ENCODE measurements at regions not wholly inside any gene's neighbourhood (a gene's known extent, or its start where the extent isn't known, plus 50 kb on each side); places are given as distances from the start of the nearest gene placed in this dataset.

DNA sequence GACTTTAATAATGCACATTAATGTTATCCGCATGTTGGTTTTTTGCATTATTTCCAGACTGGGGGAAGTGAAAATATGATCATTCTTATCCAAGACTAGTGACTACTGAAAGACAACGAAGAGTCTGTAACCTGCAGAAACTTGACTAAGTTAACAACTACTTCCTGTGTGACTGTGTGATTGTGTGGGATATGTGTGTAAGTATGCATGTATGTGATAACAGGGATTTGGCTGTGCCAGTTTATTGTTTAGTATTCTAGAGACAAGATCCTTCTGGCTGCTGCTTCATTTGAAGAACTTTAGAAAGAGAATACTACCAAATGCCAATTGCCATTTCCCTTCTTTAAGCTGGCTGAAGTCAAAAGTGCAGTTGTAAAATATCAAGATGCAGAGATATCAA is 375.7 kb upstream of the PRR16 start:
- Mint-ChIP-seq H3K27me3 (no peaks in the 10 kb centered on the region), H3K4me3 (no peak overlapping the region), H3K27ac (no peak overlapping the region), H3K36me3 (ENCODE audit: low read depth) (no peaks in the 10 kb centered on the region), H3K4me1 (peaks cover 10% of the 10 kb centered on the region), H3K9me3 (no peaks in the 10 kb centered on the region)
- ATAC-seq (no peak), DNase-seq (no peak)

DNA sequence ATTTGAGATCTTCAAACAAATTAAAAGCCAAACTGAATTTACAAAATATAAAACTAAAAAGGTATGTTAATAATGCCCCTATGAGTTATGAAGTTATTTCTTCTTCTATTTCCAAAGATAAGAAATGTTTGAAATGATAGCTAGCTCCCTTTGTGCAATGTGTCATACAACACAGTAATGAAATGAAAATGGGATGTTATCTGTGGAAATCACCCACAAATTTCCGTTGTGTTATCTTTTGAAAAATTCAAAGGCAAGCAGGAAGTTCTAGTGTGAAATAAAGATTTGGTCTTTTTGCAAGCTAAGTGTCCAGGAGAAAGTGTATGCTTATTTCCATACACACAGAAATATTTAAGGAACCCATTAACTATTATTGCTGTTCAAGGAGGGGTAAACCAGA is 375.3 kb upstream of the PRR16 start:
- Mint-ChIP-seq H3K36me3 (ENCODE audit: low read depth) (no peaks in the 10 kb centered on the region), H3K9me3 (no peaks in the 10 kb centered on the region), H3K4me3 (no peak overlapping the region), H3K4me1 (peaks cover 10% of the 10 kb centered on the region), H3K27ac (no peak overlapping the region), H3K27me3 (no peaks in the 10 kb centered on the region)
- DNase-seq (no peak), ATAC-seq (no peak)

DNA sequence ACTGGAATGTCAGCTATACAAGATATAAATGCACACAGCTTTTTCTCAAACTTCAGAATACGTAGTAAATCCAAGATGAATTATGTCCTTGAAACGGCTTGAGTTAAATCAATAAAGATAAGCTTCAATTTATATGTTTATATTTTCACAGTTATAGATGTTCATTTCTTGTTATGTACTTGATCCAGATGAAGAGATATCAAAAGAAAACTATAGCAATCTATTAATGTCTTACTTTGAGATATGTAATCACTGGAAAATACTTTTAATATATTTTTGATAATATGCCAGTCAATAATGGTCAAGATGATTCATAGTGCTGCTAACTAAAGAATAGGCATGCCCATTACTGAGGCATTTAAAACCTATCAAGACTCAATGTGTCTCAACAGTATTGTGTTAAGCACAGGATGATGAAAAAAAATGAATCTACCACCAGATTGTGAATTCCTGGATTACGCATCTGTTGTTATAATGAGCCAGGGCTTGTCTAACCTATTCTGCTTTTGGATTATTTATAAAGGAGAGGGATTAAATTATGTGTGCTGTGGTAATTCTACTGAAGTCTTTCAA is 372.6 kb upstream of the PRR16 start:
- no peak overlapping the region for H3K27ac Mint-ChIP-seq
- ATAC-seq (no peak), DNase-seq (no peak)
- H3K4me3 Mint-ChIP-seq, result no peak overlapping the region
- no peaks in the 10 kb centered on the region for H3K36me3 Mint-ChIP-seq (ENCODE audit: low read depth)
- no peaks in the 10 kb centered on the region for H3K9me3 Mint-ChIP-seq
- no peaks in the 10 kb centered on the region for H3K27me3 Mint-ChIP-seq
- H3K4me1 Mint-ChIP-seq, result peaks cover 13% of the 10 kb centered on the region

GRCh38 chr5:120092649-120093048 is 371.5 kb upstream of the PRR16 start:
- no peak for ATAC-seq
- no peaks in the 10 kb centered on the region for H3K27me3 Mint-ChIP-seq
- H3K4me1 Mint-ChIP-seq, result peaks cover 13% of the 10 kb centered on the region
- H3K36me3 Mint-ChIP-seq (ENCODE audit: low read depth), result no peaks in the 10 kb centered on the region
- H3K27ac Mint-ChIP-seq, result no peak overlapping the region
- DNase-seq, result no peak
- H3K9me3 Mint-ChIP-seq, result no peaks in the 10 kb centered on the region
- no peak overlapping the region for H3K4me3 Mint-ChIP-seq

- Mint-ChIP-seq H3K4me3 (no peak overlapping the region), H3K27me3 (no peaks in the 10 kb centered on the region), H3K27ac (no peak overlapping the region), H3K4me1 (peaks cover 8% of the 10 kb centered on the region), H3K36me3 (ENCODE audit: low read depth) (no peaks in the 10 kb centered on the region), H3K9me3 (no peaks in the 10 kb centered on the region)
- ATAC-seq (no peak), DNase-seq (no peak)
Measured at GRCh38 chr5:120093178-120093577, 370.9 kb upstream of the PRR16 start.

GRCh38 chr5:120096413-120096812 is 367.7 kb upstream of the PRR16 start:
- Mint-ChIP-seq H3K4me3 (no peak overlapping the region), H3K4me1 (peaks cover 3% of the 10 kb centered on the region), H3K36me3 (ENCODE audit: low read depth) (no peaks in the 10 kb centered on the region), H3K27me3 (no peaks in the 10 kb centered on the region), H3K9me3 (no peaks in the 10 kb centered on the region), H3K27ac (no peak overlapping the region)
- ATAC-seq, result no peak
- DNase-seq, result no peak

DNA sequence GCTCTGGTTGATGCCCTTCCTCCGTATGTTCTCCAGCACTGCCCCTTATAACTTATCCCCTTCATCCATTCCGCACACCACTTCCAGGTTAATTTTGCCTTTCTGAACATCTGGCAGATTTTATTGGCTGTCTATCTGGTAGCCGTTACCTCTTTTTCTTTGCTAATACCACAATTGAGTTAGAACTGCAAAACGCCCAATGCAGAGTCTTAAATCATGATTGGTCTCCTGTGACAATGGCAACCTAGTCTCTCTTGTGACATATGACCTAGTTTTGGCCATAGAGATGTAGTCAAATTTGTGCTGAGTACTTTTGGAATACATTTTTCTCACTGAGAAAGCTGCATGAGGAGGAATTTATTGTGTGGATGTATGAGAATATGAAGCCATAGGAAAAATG is 365.7 kb upstream of the PRR16 start:
- DNase-seq (no peak), ATAC-seq (no peak)
- Mint-ChIP-seq H3K4me3 (no peak overlapping the region), H3K36me3 (ENCODE audit: low read depth) (no peaks in the 10 kb centered on the region), H3K27me3 (no peaks in the 10 kb centered on the region), H3K9me3 (no peaks in the 10 kb centered on the region), H3K4me1 (peaks cover 3% of the 10 kb centered on the region), H3K27ac (no peak overlapping the region)

DNA sequence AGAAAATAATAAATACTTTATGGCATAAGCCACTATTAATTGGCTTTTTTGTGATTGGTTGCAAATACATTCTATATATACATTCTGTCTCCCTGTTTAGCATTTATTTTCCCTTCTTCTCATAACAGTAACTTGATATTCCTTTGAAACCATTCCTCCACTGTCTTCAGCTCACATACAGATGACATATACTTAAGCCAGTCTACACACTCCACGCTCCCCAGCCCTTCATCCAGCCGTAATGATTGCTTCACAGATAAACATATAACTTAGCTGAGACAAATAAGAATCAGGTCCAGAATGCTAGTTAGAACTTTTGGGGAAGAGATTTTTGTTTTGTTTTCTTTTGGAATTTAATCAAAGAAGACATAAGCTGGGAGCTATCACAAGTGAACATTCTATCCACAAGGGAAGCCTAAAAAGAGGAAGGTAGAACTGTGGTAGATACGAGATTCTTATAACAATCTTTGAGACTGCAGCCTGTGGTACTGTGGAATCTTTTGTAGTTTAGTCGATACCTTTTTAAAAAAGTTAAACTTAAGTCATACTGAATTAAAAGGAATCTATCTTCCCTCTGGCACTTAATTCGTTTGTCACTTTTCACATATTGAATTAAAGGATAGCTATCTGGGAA is 365.1 kb upstream of the PRR16 start:
- DNase-seq (no peak), ATAC-seq (no peak)
- Mint-ChIP-seq H3K4me3 (no peak overlapping the region), H3K27me3 (no peaks in the 10 kb centered on the region), H3K27ac (no peak overlapping the region), H3K36me3 (ENCODE audit: low read depth) (no peaks in the 10 kb centered on the region), H3K9me3 (no peaks in the 10 kb centered on the region), H3K4me1 (peaks cover 3% of the 10 kb centered on the region)

GRCh38 chr5:120101771-120102170 is 362.3 kb upstream of the PRR16 start:
- Mint-ChIP-seq H3K4me1 (no peaks in the 10 kb centered on the region), H3K9me3 (no peaks in the 10 kb centered on the region), H3K27me3 (no peaks in the 10 kb centered on the region), H3K4me3 (no peak overlapping the region), H3K36me3 (ENCODE audit: low read depth) (no peaks in the 10 kb centered on the region), H3K27ac (no peak overlapping the region)
- DNase-seq (no peak), ATAC-seq (no peak)

DNA sequence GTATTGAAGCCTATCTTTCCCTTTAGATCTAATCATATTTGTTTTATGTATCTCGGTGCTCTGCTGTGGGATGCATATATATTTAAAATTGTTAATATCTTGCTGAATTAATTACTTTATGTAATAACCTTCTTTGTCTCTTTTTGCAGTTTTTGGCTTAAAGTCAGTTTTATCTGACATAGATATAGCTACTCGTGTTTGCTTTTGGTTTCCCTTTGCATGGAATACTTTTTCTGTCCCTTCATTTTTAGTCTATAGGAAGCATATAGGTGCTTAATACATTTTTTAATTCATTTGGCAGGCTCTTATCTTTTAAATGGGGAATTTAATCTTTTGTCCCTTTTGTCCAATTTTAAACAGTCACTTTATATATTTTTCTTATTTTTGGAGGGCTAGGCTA is 360.6 kb upstream of the PRR16 start:
- ATAC-seq, result no peak
- no peak for DNase-seq
- Mint-ChIP-seq H3K27ac (no peak overlapping the region), H3K9me3 (no peaks in the 10 kb centered on the region), H3K27me3 (no peaks in the 10 kb centered on the region), H3K36me3 (ENCODE audit: low read depth) (no peaks in the 10 kb centered on the region), H3K4me3 (no peak overlapping the region), H3K4me1 (no peaks in the 10 kb centered on the region)

GRCh38 chr5:120106912-120107525 is 357.1 kb upstream of the PRR16 start:
- no peaks in the 10 kb centered on the region for H3K4me1 Mint-ChIP-seq
- H3K4me3 Mint-ChIP-seq, result no peak overlapping the region
- no peaks in the 10 kb centered on the region for H3K27me3 Mint-ChIP-seq
- ATAC-seq (no peak), DNase-seq (no peak)
- no peak overlapping the region for H3K27ac Mint-ChIP-seq
- H3K9me3 Mint-ChIP-seq, result no peaks in the 10 kb centered on the region
- H3K36me3 Mint-ChIP-seq (ENCODE audit: low read depth), result no peaks in the 10 kb centered on the region

- H3K4me1 Mint-ChIP-seq, result no peaks in the 10 kb centered on the region
- H3K9me3 Mint-ChIP-seq, result no peaks in the 10 kb centered on the region
- H3K4me3 Mint-ChIP-seq, result no peak overlapping the region
- H3K27me3 Mint-ChIP-seq, result no peaks in the 10 kb centered on the region
- ATAC-seq (no peak), DNase-seq (no peak)
- H3K36me3 Mint-ChIP-seq (ENCODE audit: low read depth), result no peaks in the 10 kb centered on the region
- H3K27ac Mint-ChIP-seq, result no peak overlapping the region
Measured at GRCh38 chr5:120108586-120109248, 355.4 kb upstream of the PRR16 start.

GRCh38 chr5:120122703-120123102 is 341.4 kb upstream of the PRR16 start:
- Mint-ChIP-seq H3K27me3 (no peaks in the 10 kb centered on the region), H3K4me1 (no peaks in the 10 kb centered on the region), H3K4me3 (no peak overlapping the region), H3K36me3 (ENCODE audit: low read depth) (no peaks in the 10 kb centered on the region), H3K9me3 (no peaks in the 10 kb centered on the region), H3K27ac (no peak overlapping the region)
- no peak for ATAC-seq
- no peak for DNase-seq

DNA sequence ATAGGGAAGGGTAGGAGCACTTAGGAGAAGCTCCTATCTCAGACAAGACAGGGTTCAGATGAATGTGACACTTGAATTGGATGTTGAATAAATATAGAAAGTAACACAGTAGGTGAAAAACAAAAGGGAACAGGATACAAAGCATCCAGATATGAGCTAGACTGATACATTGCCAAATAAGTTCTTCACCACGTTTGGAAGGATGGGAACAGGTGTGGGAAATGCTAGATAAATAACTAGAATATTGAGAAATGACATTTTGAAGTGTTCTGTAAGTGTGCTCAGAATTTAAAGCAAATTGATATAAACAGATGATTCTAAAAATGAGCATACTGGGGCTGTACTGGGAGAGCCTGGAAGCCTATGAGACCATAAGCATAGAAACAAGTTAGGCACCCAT is 340.1 kb upstream of the PRR16 start:
- DNase-seq, result no peak
- Mint-ChIP-seq H3K9me3 (no peaks in the 10 kb centered on the region), H3K27me3 (no peaks in the 10 kb centered on the region), H3K36me3 (ENCODE audit: low read depth) (no peaks in the 10 kb centered on the region), H3K27ac (no peak overlapping the region), H3K4me1 (no peaks in the 10 kb centered on the region), H3K4me3 (no peak overlapping the region)
- ATAC-seq, result no peak

GRCh38 chr5:120124961-120125360 is 339.1 kb upstream of the PRR16 start:
- Mint-ChIP-seq H3K36me3 (ENCODE audit: low read depth) (no peaks in the 10 kb centered on the region), H3K9me3 (no peaks in the 10 kb centered on the region), H3K27me3 (no peaks in the 10 kb centered on the region), H3K4me3 (no peak overlapping the region), H3K4me1 (no peaks in the 10 kb centered on the region), H3K27ac (no peak overlapping the region)
- no peak for DNase-seq
- ATAC-seq, result no peak
